Esophagus squamous epithelium (tissue), 4 donors: ENCODE measurements at regions not wholly inside any gene's neighbourhood (a gene's known extent, or its start where the extent isn't known, plus 50 kb on each side); places are given as distances from the start of the nearest gene placed in this dataset.

Experiments
- CTCF ChIP-seq, 6 experiments: fragments of 450-650 bp in 4 of 6; fragments of 200-600 bp in 2 of 6; sonication (generic) in 2 of 6; IDR thresholded peaks; one replicate each; pipeline ENCODE4 v1.5.1; 2016 to 2019; ENCODE audit warnings: antibody characterized with exemption in 6 of 6, mild to moderate bottlenecking in 4 of 6, moderate library complexity in 4 of 6
- POLR2A ChIP-seq, 4 donors: fragments of 450-650 bp; IDR thresholded peaks; one replicate each; pipeline ENCODE4 v1.6.1; 2017; ENCODE audit warnings: antibody characterized with exemption in 4 of 4, mild to moderate bottlenecking in 4 of 4, moderate library complexity in 3 of 4

GRCh38 chr5:103645816-103646215 lies 83.2 kb upstream of the NUDT12 start:
- TF ChIP-seq CTCF (IDR thresholded peaks at IDR 0.05) (no peak), POLR2A (IDR thresholded peaks at IDR 0.05) (no peak)
